G401 (cell line): ENCODE measurements at regions not wholly inside any gene's neighbourhood (a gene's known extent, or its start where the extent isn't known, plus 50 kb on each side); places are given as distances from the start of the nearest gene placed in this dataset.
"Not testable (repeated sequence)": the region's sequence is repeated elsewhere in the genome, so short reads cannot be mapped to it uniquely, and the experiment has no call there.

Experiments used
- DNase-seq: peaks from one replicate; pipeline ENCODE4 v3.0.0-alpha.2; 2015; ENCODE audit warnings: low spot score
- in situ Hi-C: cut with HindIII; loops from 2 replicates; pipeline ENCODE4 v1.10.0; 2016; ENCODE audit warnings: low sequenced_read_pairs, mixed read lengths

DNA sequence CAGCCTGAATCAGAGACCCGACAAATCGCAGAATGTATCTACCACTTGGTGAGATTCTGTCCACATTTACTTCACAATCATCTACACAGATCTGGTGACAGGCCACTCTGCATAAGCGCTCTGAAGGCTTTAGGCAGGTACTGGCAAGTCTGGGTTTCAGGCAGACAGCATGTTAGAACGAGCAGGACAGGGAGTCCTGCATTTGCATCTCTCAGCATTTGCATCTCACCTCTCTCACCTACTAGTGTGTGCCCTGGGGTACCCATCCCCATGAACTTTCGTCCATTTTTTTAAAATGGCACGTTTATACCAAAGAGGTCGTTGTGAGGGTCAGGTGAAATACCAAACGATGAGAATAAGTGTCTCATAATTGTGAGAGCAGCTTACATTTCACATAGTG lies 108.2 kb downstream of the SPATA31A1 start:
- peak; percentile 41 for DNase-seq
- in situ Hi-C loops = not testable (repeated sequence)

DNA sequence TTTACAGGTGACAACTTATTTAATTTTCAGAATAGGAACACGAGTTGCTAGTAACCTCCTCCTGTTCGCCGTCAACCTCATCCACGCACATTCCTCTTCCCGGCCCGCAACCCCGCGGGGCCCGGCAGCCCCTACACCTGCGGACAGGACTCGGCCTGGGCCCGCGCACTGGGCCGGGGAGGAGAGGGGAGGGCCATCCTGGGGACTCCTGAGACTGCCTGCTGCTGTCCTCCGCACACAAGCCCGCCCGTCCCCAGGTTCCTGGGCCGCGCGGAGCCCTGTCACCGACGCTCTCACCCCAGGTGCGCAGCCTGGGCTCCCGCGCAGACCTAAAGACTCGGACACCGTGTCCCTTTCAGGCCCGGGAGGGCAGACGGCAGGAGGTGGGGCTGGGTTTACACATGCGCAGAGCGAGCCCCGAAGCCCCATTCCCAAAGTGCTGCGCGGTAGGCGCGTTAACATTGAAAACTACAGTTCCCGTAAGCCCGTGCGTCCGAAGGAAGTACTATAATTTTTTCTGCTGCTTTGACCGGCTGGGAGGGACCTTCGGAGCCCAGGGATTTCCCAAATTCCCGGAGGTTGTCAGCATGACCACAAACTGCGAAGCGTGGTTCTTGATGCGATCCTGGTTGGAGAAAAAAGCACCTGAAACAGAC lies 108.8 kb downstream of the SPATA31A1 start:
- in situ Hi-C loops = not testable (repeated sequence)
- DNase-seq = peak; percentile 90

DNA sequence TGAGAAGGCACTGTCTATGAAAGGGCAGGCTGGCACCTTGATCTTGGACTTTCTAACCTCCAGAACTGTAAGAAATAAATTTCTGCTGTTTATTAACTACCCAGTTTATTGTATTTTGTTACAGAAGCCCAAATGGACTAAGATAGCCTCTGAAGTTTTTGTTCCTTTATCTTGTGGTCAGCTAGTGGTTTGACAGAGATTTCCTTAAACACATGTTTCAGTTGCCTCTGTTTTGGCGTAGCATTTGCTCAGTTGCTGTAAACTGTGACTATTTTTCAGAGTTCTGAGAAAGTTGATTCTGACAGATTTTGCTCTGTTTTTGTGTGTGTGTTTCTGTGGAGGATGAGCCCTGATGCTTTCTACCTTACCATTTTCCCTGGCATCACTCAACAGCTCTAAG lies 119.0 kb downstream of the SPATA31A1 start:
- in situ Hi-C loops, DNase-seq: not testable (repeated sequence)

DNA sequence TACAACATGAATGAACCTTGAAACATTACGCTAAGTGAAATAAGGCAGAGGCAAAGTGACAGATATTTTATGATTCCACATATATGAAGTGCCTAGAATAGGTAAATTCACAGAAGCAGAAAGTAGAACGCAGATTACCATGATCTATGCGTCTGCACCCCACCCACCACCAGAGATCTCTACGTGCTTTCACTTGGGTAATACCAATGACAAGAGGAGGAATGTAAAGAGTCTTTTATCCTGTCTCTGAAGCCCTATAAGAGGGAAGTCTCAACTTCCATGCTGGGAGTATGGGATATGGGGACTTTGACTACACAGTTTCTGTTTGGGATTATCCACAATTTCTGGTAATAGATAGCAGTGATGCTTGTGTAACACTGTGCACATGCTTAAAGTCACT lies 127.6 kb downstream of the SPATA31A1 start:
- in situ Hi-C loops, DNase-seq: not testable (repeated sequence)

DNA sequence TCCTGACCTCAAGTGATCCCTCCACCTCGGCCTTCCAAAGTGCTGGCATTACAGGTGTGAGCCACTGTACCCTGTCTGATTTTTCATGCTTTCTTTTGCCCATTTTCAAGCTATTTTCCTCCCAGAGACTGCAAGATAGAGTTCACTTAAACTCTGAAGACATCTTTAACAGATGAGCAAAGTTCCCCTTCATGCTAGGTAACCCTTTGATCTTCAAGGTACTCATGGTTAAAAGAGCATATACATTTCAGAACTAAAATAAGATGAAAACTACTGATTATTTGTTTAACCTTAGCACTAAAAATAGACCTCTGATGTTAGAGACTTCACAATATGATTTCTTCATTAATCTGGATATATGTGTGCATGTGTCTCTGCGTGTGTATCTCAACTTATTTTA lies 128.4 kb downstream of the SPATA31A1 start:
- DNase-seq, in situ Hi-C loops: not testable (repeated sequence)

DNA sequence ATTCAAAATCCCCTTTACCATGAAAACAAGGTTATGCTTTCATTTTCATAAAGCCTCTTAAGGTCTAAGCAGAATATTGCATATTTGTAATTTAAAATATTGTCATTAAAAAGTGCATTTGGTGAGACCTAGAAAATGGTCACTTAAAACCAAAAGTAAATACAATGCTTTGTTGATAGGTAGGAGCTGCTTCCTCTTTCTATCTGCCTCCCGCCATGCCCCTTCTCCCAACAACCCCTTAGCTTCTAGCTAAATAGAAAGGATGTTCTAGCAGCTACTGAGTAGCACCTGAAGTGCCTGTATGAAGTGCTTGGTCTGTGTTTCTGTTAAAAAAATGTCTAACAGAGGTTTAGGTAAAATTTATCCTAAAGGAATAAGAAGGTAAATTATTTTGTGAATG lies 128.8 kb downstream of the SPATA31A1 start:
- in situ Hi-C loops, DNase-seq: not testable (repeated sequence)

DNA sequence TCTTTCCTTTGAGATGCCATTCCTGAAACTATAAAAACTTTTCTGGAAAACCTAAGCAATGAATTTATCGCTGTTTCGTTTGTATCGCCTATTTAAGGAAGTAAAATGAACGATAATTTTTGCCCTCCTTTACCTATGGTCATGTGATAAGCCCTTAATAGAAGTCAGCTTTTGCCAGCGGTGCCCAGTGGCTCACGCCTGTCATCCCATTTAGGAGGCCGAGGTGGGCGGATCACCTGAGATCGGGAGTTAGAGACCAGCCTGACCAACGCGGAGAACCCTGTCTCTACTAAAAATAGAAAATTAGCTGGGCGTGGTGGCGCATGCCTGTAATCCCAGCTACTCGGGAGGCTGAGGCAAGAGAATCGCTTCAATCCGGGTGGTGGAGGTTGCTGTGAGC lies 132.0 kb downstream of the SPATA31A1 start:
- in situ Hi-C loops, DNase-seq: not testable (repeated sequence)

DNA sequence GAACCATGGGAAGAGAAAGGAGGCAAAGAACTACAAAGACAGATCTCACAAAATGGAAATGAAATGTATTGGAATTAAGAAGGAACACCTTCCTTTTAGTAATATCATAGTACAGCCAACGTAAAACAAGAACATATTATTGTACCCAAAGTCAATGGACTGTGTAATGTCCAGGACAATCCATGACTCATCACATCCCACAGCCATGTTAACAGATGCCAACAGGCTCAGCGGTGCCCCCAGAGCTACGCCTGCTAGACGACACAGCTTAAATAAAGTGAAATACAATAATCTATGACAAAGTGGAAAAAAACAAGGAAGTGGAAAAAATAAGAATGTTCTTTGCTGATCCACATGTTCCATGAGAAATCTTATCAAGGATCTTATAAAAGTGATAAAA lies 140.8 kb downstream of the SPATA31A1 start:
- DNase-seq, in situ Hi-C loops: not testable (repeated sequence)

DNA sequence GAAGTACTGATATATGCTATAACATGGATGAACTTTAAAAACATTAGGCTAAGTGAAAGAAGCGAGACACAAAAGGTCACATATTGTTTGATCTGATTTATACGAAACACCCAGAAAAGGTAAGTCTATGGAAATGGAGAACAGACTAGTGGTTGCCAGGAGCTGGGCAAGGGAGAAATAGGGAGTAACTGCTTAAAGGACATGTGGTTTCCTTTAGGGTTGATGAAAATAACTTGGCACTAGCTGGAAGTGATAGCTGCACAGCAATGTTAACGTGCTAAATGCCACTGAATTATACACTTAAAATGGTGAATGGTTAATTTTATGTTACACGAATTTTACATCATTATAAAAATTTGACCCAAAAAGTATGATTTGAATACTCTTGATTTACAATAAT lies 147.7 kb downstream of the SPATA31A1 start:
- in situ Hi-C loops, DNase-seq: not testable (repeated sequence)

DNA sequence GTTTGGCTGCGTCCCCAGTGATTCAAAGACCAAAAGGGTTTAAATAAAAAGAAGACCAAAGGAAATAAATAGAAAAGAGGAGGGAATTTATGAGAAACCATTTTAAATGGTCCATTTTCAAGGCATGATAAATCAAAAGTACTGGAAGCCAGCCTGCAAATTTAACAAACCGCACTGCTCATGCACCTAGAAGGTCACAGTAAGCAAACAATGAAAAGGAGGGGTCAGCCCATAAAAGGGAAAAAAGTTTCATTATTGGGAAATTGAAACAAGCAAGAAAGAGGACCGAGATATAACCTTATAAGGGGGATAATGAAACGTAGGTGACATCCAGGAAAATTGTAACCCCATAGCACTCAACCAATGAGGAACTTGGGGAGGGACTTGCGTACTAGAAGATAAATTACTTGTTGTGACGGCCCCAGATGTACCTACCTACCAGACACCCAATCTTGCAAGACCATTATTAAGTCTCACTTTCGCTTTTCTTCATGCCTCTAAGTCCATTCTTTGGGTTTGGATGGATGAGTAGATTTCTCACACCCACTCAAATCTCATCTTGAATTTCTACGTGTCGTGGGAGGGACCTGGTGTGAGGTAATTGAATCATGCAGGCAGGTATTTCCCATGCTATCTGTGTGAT lies 172.0 kb downstream of the SPATA31A1 start:
- in situ Hi-C loops, DNase-seq: not testable (repeated sequence)

DNA sequence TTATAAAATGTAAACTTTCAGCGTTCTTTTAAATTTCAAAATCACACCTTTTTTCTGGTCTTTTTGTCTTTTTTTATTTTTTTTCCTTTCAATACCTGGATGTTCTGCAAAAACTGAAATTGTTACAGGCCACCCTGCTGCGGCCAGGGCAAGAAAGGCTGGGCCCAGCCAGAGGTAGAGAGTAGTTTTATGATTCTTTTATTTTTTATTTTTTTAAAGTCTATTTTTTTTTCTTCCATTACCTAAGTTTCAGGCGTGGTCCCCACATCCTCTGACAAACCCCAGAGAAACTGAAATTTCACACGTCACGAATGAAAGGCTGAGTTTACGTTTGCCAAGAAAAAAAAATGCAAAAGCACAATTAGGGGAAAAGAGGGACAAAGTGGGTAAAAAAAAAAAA lies 177.1 kb downstream of the SPATA31A1 start:
- in situ Hi-C loops, DNase-seq: not testable (repeated sequence)

DNA sequence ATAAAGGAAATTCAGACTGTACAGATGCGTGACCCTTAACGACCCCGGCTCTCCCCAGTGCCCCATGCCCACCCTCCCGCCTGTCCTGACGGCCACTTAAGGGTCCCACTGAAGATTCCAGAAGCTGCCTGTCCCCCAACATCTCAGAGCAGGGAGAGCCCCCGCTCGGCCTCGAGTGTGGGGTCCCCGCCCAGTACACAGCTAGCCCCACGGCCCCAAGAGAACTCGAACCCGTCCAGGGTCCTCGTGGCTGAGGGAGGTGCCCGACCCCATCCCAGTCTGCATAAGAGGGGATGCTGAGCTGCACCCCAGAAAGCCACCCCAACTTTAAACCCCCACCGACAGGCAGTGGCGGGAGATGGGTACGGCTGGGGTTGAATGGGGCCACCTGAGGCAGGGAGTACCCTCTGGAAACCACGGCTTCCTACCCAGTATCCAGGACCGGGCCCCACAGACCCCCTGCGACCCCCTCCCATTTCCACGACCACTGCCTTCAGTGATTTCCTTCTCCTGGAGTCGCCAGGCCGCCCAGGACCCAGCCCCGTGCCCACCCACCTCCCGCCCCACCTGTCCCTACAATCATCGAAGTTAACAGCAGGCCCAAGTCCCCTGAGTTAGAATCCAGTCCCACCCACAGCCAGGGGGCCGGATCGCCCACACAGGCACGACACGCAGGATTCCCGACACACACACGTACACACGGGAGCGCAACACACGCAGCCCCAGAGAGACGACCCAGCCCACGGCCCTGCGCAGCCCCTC lies 177.7 kb downstream of the SPATA31A1 start:
- DNase-seq, in situ Hi-C loops: not testable (repeated sequence)

DNA sequence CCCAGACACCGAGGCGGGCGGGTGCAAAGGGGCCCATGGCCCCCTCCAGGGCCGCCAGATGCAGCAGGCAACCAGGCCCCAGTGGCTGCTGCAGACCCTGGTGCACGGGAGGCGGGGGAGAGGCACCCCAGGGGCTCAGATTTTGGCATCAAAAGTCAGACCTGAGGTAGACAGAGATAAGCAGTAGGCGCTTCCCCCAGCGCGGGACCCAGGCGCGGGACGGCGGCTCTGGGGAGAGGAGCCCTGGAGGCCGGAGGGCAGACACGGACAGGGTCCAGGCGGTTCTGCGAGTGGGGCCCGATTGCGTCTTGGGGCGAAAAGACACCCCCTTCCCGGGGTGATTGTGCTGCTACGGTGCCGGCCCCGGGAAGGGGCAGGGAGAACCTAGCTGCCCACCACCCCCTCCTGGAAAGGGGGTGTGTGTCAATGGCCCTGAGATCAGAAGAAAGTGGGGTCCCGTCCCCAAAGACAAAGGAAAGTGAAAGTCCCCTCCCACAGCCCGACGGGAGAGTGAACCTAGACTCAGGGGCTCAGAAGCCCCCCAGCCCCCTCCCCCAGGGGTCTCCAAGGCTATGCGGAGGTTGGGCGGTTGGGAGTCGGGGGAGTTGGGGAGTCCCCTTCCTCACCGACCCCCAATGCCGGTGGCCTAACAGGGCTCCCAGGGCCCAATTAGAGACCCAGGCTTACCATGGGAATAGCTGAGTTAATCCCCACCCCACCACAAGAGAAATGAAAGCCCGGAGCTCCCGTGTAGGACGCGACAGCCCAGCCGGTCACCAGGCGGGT lies 178.5 kb downstream of the SPATA31A1 start:
- in situ Hi-C loops, DNase-seq: not testable (repeated sequence)

DNA sequence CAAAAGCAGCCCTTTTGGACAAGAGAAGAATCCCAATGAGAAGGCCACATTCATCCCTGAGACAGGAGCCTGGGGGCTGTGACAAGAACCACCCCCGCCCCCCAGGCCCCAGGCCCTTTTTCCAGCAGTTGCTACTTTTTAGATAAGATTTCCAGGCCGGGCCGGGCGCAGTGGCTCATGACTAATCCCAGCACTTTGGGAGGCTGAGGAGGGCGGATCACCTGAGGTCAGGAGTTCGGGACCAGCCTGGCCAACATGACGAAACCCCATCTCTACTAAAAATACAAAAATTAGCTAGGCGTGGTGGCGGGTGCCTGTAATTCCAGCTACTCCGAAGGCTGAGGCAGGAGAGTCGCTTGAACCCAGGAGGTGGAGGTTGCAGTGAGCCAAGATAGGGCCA lies 179.4 kb downstream of the SPATA31A1 start:
- DNase-seq, in situ Hi-C loops: not testable (repeated sequence)

DNA sequence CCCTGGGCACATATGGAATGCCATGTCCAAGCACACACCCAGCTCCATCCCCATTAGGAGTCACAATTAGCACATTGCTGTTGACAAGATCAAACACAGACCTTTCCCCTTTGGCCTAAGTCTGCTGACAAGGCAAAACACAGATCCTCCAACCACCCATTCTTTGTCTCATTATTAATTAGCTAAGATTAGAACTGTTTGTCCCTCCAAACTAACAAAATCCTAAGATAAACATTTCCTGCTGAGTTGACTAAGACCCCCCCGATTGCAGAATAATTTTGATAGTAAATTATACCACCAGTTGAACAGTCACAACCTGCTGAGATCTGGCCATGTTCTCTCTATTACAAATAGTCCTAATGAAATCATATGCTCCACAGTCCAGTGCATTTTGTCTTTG lies 186.7 kb downstream of the SPATA31A1 start:
- DNase-seq, in situ Hi-C loops: not testable (repeated sequence)

DNA sequence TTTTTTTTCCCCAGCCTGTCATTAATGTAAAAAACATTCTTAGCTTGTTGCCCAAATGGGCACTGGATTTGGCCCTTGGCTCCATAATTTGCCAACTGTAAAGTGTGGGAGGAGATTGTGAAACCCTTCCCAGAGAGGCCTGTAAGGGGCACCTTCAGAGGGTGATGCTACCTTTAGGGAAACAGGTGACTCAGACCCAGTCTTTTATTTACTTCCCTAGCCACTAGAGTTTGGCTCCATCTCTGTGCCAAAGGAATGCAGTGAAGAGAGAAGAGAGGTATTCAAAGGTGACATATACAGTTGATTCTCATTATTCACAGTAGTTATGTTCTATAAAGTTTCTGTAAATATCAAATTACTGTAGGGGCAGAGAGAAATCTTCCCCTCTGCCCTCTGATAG lies 189.6 kb downstream of the SPATA31A1 start:
- in situ Hi-C loops, DNase-seq: not testable (repeated sequence)

DNA sequence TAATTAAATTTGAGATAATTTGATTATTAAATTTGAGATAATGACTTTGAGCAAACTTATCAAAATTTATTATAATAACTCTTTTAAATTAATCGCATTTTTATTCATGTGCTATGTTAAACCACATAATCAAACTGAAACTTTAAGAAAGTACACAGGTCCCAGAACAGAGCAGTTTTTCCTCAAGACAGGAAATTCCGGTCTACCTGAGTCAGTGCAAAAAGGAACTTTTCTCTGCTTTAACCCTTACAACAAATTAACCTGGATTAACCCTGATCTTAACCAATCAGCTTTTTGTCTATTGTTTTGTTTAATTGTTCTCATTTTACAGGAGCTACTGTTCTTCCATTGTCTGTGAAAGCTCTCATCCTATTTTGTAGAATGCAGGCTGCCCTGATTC lies 195.1 kb downstream of the SPATA31A1 start:
- in situ Hi-C loops, DNase-seq: not testable (repeated sequence)

DNA sequence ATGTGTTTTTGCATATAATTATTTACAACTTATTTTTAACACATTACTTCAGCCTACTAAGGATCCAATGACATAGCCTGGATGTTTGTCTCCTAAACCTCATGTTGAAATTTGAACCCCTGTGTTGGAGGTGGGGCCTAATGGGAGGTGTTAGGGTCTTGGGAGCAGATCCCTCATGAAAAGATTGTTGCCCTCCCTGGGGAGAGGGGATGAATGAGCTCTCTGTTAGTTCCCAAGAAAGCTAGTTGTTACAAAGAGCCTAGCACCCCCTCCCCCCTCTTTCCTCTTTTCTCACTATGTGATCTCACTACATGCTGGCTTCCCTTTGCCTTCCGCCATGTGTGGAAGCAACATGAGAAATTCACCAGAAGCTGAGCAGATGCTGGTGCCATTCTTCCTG lies 196.1 kb downstream of the SPATA31A1 start:
- in situ Hi-C loops = not testable (repeated sequence)

DNA sequence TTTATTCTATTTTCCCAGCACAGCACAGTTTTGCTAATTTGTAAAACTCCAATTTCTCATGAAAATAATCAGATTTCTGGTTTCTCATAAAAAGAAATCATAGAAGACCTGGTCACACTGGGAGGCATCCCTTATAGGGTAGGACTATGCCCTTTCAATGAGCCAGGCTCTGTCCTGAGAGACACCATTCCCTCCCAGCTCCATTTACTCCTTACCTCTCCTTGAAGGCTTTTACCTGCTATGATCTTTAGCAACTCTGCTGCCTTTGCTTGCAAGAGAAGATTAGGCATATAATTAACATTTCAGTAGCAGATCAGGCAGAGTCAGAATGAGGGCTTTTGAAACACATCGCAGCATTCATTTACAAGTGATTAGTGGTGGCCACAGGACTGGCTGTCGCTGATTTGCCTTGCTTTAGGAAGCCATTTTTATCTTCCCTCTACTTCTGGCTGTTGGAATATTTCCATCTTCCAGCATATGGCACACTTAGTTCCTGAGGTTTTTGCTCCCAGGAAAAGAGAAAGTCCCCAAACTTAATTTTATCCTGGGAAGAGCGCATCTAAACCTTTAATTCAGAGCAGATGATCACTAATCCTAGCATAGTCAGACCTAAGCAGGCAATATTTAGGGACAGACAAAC lies 196.9 kb downstream of the SPATA31A1 start:
- in situ Hi-C loops = not testable (repeated sequence)
- DNase-seq = peak; percentile 3

More for the DNA sequence above, 196.1 kb downstream of the SPATA31A1 start:
- not testable (repeated sequence) for DNase-seq
